Activated B cell treated with CpG ODN at 0.5 μM for 24 hours (primary cell): ENCODE measurements at regions not wholly inside any gene's neighbourhood (a gene's known extent, or its start where the extent isn't known, plus 50 kb on each side); places are given as distances from the start of the nearest gene placed in this dataset.

ENCODE experiments used
- ATAC-seq: fragments of 200-7000 bp; cut with Tn5 transposase; one replicate; pipeline ENCODE4 v1.10.0; 2021; ENCODE audit warnings: low read depth, mild to moderate bottlenecking, moderate library complexity
- CTCF ChIA-PET: fragments of 350-600 bp; sonication (Branson Sonifier 250); formaldehyde crosslinking; loops from one replicate; lab custom pipeline; 2021; ENCODE audit warnings: antibody characterized with exemption; lab: Charles Lee
- POLR2A ChIA-PET: fragments of 350-600 bp; sonication (Branson Sonifier 250); formaldehyde crosslinking; loops from one replicate; lab custom pipeline; 2021; ENCODE audit warnings: antibody characterized with exemption; lab: Charles Lee
- DNase-seq: peaks from one replicate; pipeline ENCODE4 v3.0.0; 2022
- H3K27ac Mint-ChIP-seq: one replicate; pipeline ENCODE4 v1.8.0; 2020; ENCODE audit warnings: mixed read lengths
- H3K27me3 Mint-ChIP-seq: one replicate; pipeline ENCODE4 v1.8.0; 2021; ENCODE audit warnings: mixed read lengths
- H3K36me3 Mint-ChIP-seq: one replicate; pipeline ENCODE4 v1.8.0; 2021; ENCODE audit warnings: low read depth, mixed read lengths
- H3K4me1 Mint-ChIP-seq: one replicate; pipeline ENCODE4 v1.8.0; 2021; ENCODE audit warnings: mixed read lengths
- H3K4me3 Mint-ChIP-seq: one replicate; pipeline ENCODE4 v1.8.0; 2020; ENCODE audit warnings: mild to moderate bottlenecking, mixed read lengths
- H3K9me3 Mint-ChIP-seq: one replicate; pipeline ENCODE4 v1.8.0; 2020; ENCODE audit warnings: mixed read lengths
- CTCF ChIP-seq: fragments of 200-600 bp; IDR thresholded peaks from one replicate; pipeline ENCODE4 v1.8.0; 2022; ENCODE audit warnings: antibody characterized with exemption, mild to moderate bottlenecking
- intact Hi-C: fragments of 100-400 bp; cut with micrococcal nuclease; formaldehyde crosslinking; loops from one replicate; pipeline ENCODE4 v1.15.1; 2024

GRCh38 chr22:48553119-48553518 is 1274.6 kb downstream of the BRD1 start:
- Mint-ChIP-seq H3K4me1 (no peaks in the 10 kb centered on the region), H3K27ac (no peak overlapping the region), H3K4me3 (no peak overlapping the region), H3K9me3 (no peaks in the 10 kb centered on the region), H3K36me3 (no peaks in the 10 kb centered on the region), H3K27me3 (no peaks in the 10 kb centered on the region)
- POLR2A ChIA-PET, result no interaction called here
- intact Hi-C loops, result no loop called here
- DNase-seq (no peak), ATAC-seq (no peak)
- no peak for TF ChIP-seq CTCF
- CTCF ChIA-PET, result no interaction called here

- ChIA-PET CTCF (no interaction called here), POLR2A (no interaction called here)
- no peaks in the 10 kb centered on the region for H3K9me3 Mint-ChIP-seq
- H3K27ac Mint-ChIP-seq, result no peak overlapping the region
- ATAC-seq, result no peak
- H3K27me3 Mint-ChIP-seq, result no peaks in the 10 kb centered on the region
- no peaks in the 10 kb centered on the region for H3K36me3 Mint-ChIP-seq
- no peak for TF ChIP-seq CTCF
- no peaks in the 10 kb centered on the region for H3K4me1 Mint-ChIP-seq
- no peak overlapping the region for H3K4me3 Mint-ChIP-seq
- intact Hi-C loops, result no loop called here
- no peak for DNase-seq
Measured at GRCh38 chr22:48551716-48552268, 1275.9 kb downstream of the BRD1 start.

- Mint-ChIP-seq H3K4me3 (no peak overlapping the region), H3K27ac (no peak overlapping the region), H3K27me3 (no peaks in the 10 kb centered on the region), H3K9me3 (no peaks in the 10 kb centered on the region), H3K4me1 (no peaks in the 10 kb centered on the region), H3K36me3 (no peaks in the 10 kb centered on the region)
- ChIA-PET CTCF (no interaction called here), POLR2A (no interaction called here)
- DNase-seq (no peak), ATAC-seq (no peak)
- intact Hi-C loops, result no loop called here
- TF ChIP-seq CTCF, result no peak
Measured at GRCh38 chr22:48551061-48551460, 1276.6 kb downstream of the BRD1 start.

- CTCF ChIA-PET, result no interaction called here
- Mint-ChIP-seq H3K27ac (no peak overlapping the region), H3K4me3 (no peak overlapping the region), H3K36me3 (no peaks in the 10 kb centered on the region), H3K4me1 (no peaks in the 10 kb centered on the region), H3K27me3 (no peaks in the 10 kb centered on the region), H3K9me3 (no peaks in the 10 kb centered on the region)
- intact Hi-C loops, result no loop called here
- POLR2A ChIA-PET, result no interaction called here
- DNase-seq, result no peak
- no peak for ATAC-seq
- TF ChIP-seq CTCF, result no peak
Measured at GRCh38 chr22:48548391-48548790, 1279.3 kb downstream of the BRD1 start.

- ChIA-PET POLR2A (no interaction called here), CTCF (no interaction called here)
- intact Hi-C loops, result no loop called here
- Mint-ChIP-seq H3K27me3 (no peaks in the 10 kb centered on the region), H3K9me3 (no peaks in the 10 kb centered on the region), H3K27ac (no peak overlapping the region), H3K4me1 (no peaks in the 10 kb centered on the region), H3K36me3 (no peaks in the 10 kb centered on the region), H3K4me3 (no peak overlapping the region)
- no peak for TF ChIP-seq CTCF
- DNase-seq (no peak), ATAC-seq (no peak)
Measured at GRCh38 chr22:48547971-48548370, 1279.7 kb downstream of the BRD1 start.
